ENCODE measurements at regions not wholly inside any gene's neighbourhood (a gene's known extent, or its start where the extent isn't known, plus 50 kb on each side); places are given as distances from the start of the nearest gene placed in this dataset.
A peak's percentile ranks its signal among the peaks of the same experiment; 100 is the strongest.

DNA sequence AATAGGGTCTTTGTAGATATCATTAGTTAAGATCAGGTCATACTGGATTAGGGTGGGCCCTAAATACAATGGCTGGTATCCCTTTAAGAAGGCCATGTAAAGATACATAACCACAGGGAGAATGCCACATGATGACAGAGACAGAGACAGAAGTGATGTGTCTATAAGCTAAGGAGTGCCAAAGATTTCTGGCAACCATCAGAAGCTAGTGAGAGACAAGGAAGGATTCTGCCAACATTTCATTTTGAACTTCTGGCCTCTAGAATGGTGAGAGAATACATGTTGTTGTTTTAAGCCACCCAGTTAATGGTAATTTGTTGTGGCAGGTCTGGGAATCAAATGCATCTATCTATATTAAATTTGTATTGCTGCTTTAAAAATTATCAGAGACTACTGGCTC is 185.5 kb upstream of the CYRIA start:
- Histone ChIP-seq H3K9me3 (ENCODE audit: control insufficient read depth, low read length) (no peaks in the 10 kb centered on the region), H3K27ac (no peak overlapping the region), H2AFZ (no peak overlapping the region), H3K4me3 (ENCODE audit: low read depth, low read length) (no peak overlapping the region), H3K79me2 (no peaks in the 10 kb centered on the region), H3K4me2 (ENCODE audit: low read length) (no peak overlapping the region), H3K4me1 (no peaks in the 10 kb centered on the region), H3K9ac (no peak overlapping the region), H3K36me3 (ENCODE audit: control insufficient read depth, insufficient read depth, low read length) (no peaks in the 10 kb centered on the region), H3K27me3 (ENCODE audit: control insufficient read depth, insufficient read depth, low read length) (no peaks in the 10 kb centered on the region)
- TF ChIP-seq, protein P1, sequence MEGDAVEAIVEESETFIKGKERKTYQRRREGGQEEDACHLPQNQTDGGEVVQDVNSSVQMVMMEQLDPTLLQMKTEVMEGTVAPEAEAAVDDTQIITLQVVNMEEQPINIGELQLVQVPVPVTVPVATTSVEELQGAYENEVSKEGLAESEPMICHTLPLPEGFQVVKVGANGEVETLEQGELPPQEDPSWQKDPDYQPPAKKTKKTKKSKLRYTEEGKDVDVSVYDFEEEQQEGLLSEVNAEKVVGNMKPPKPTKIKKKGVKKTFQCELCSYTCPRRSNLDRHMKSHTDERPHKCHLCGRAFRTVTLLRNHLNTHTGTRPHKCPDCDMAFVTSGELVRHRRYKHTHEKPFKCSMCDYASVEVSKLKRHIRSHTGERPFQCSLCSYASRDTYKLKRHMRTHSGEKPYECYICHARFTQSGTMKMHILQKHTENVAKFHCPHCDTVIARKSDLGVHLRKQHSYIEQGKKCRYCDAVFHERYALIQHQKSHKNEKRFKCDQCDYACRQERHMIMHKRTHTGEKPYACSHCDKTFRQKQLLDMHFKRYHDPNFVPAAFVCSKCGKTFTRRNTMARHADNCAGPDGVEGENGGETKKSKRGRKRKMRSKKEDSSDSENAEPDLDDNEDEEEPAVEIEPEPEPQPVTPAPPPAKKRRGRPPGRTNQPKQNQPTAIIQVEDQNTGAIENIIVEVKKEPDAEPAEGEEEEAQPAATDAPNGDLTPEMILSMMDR (IDR thresholded peaks at IDR 0.05): no peak

DNA sequence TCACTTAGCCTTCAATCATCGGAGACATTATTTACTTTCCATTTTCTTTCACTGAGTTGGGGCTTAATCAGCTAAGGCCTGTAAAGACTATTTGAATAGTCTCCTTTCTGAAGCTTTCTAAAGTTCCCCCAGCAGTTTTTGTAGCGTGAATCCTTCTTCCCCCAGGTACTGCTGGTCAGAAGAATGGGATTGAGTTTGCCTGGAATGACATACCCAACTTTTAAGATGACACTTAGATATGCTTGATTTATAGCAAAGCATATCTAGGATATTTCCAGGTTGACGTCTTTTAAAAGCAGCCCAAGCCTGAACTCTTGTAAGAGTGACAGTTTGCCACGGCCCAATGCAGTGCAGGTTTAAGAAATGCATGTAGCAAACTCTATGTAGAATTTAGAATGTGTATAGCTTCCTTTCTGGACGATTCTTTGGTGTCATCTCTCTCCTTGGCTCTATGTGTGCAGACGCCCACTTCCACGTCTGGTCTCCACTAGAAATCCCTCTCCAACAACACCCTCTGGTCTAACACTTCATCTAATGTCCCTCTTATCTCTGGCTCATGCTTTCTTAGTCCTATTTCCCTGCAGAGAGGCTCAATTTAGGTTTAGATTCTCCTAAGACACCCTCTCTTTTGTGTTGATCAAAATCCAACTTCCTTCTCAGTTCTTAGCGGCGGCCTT is 175.0 kb upstream of the CYRIA start:
- no peaks in the 10 kb centered on the region for H3K9me3 ChIP-seq (ENCODE audit: control insufficient read depth, low read length)
- H3K27ac ChIP-seq: no peak overlapping the region
- H2AFZ ChIP-seq: no peak overlapping the region
- H3K4me2 ChIP-seq (ENCODE audit: low read length): no peak overlapping the region
- H3K36me3 ChIP-seq (ENCODE audit: control insufficient read depth, insufficient read depth, low read length): no peaks in the 10 kb centered on the region
- no peaks in the 10 kb centered on the region for H3K4me1 ChIP-seq
- TF ChIP-seq, protein P1 (IDR thresholded peaks at IDR 0.05): no peak
- no peak overlapping the region for H3K9ac ChIP-seq
- no peaks in the 10 kb centered on the region for H3K27me3 ChIP-seq (ENCODE audit: control insufficient read depth, insufficient read depth, low read length)
- H3K4me3 ChIP-seq (ENCODE audit: low read depth, low read length): no peak overlapping the region
- H3K79me2 ChIP-seq: no peaks in the 10 kb centered on the region

DNA sequence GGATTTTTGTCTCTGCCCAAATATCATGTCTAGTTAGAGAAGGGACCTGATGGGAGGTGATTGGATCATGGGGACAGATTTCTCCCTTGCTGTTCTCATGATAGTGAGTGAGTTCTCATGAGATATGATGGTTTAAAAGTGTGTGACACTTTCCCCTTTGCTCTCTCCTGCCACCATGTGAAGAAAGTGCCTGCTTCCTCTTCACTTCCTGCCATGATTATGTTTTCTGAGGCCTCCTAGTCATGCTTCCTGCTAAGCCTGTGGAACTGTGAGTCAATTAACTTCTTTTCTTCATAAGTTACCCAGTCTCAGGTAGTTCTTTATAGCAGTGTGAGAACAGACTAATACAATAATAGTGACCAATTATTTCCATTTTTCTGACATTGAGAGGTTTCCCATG is 167.3 kb upstream of the CYRIA start:
- TF ChIP-seq, protein P1 (IDR thresholded peaks at IDR 0.05): no peak

DNA sequence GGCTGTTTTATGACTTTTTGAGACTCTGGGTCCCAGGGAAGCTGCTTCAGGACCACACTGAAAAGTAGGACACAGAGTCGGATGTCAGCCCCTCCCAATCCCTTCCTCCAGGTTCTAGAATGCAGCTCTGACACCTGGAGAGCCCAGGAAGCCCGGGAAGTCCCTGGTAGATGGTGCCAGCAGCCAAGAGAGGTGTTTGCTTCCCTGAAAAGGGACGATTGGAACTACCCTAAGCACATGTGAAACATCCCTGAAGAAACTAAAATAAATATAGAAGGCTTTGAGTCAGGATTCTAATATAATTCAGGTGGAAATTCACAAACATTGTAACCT is 163.2 kb upstream of the CYRIA start:
- Histone ChIP-seq H3K4me2 (ENCODE audit: low read length) (no peak overlapping the region), H3K9ac (no peak overlapping the region), H2AFZ (peak overlapping the region; percentile 64), H3K79me2 (no peaks in the 10 kb centered on the region), H3K36me3 (ENCODE audit: control insufficient read depth, insufficient read depth, low read length) (no peaks in the 10 kb centered on the region), H3K4me3 (ENCODE audit: low read depth, low read length) (no peak overlapping the region), H3K9me3 (ENCODE audit: control insufficient read depth, low read length) (no peaks in the 10 kb centered on the region), H3K27ac (no peak overlapping the region), H3K4me1 (peaks cover 10% of the 10 kb centered on the region), H3K27me3 (ENCODE audit: control insufficient read depth, insufficient read depth, low read length) (no peaks in the 10 kb centered on the region)
- TF ChIP-seq, protein P1 (IDR thresholded peaks at IDR 0.05): no peak

More for the DNA sequence above, 167.3 kb upstream of the CYRIA start:
- no peaks in the 10 kb centered on the region for H3K27me3 ChIP-seq (ENCODE audit: control insufficient read depth, insufficient read depth, low read length)
- peak overlapping the region; percentile 34 for H2AFZ ChIP-seq
- H3K9ac ChIP-seq: no peak overlapping the region
- H3K27ac ChIP-seq: no peak overlapping the region
- peaks cover 17% of the 10 kb centered on the region for H3K4me1 ChIP-seq
- H3K9me3 ChIP-seq (ENCODE audit: control insufficient read depth, low read length): no peaks in the 10 kb centered on the region
- H3K79me2 ChIP-seq: no peaks in the 10 kb centered on the region
- H3K4me2 ChIP-seq (ENCODE audit: low read length): no peak overlapping the region
- H3K36me3 ChIP-seq (ENCODE audit: control insufficient read depth, insufficient read depth, low read length): no peaks in the 10 kb centered on the region
- no peak overlapping the region for H3K4me3 ChIP-seq (ENCODE audit: low read depth, low read length)

Data from parathyroid adenoma (tissue), 2 donors.